GM18508 (cell line): ENCODE measurements at regions not wholly inside any gene's neighbourhood (a gene's known extent, or its start where the extent isn't known, plus 50 kb on each side); places are given as distances from the start of the nearest gene placed in this dataset.

Source experiments
- ATAC-seq: cut with Tn5 transposase; IDR thresholded peaks from one replicate; pipeline ENCODE4 v1.9.1; 2021; ENCODE audit warnings: moderate number of reproducible peaks; ENCODE audit not compliant: insufficient read depth, unreplicated experiment

GRCh38 chr13:106145070-106145469, 390.4 kb downstream of the EFNB2 start:
- no peak for ATAC-seq

- no peak for ATAC-seq
Observed at GRCh38 chr13:106143930-106144709, 391.3 kb downstream of the EFNB2 start.

- no peak for ATAC-seq
Observed at GRCh38 chr13:106143392-106143791, 392.1 kb downstream of the EFNB2 start.

DNA sequence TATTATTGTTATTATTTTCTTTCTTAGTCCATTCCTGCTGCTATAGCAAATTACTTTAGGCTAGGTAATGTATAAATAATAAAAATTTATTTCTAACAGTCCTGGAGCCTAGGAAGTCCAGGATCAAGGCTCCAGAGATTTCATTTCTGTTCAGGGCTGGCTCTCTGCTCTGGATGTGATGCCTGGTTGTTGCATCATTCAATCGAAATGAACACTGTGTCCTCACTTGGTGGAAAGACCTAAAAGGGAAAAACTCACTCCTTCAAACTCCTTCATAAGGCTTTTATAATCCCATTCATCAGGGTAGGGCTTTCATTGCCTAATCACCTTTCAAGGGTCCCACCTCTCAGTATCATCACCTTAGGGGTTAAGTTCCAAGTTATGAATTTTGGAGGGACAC, 395.0 kb downstream of the EFNB2 start:
- no peak for ATAC-seq

GRCh38 chr13:106139942-106140341, 395.5 kb downstream of the EFNB2 start:
- no peak for ATAC-seq

DNA sequence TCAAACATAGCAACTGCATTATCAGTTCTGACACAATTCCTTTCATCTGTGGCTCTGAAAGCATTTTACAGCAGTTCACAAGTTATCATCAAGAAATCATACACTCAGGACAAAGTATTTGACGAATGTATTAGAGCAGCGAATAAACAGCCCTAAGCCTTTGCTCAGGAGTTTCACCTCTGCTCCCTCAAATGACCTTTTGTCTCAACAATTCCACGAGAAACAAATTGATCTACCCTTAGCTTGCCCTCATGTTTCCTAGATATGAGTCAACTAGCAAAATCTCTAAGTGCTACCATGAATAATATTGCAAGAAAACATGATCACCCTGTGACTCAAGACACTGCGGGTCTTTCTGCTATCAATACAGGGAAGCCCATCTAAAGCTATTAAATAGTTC, 396.1 kb downstream of the EFNB2 start:
- ATAC-seq: no peak

DNA sequence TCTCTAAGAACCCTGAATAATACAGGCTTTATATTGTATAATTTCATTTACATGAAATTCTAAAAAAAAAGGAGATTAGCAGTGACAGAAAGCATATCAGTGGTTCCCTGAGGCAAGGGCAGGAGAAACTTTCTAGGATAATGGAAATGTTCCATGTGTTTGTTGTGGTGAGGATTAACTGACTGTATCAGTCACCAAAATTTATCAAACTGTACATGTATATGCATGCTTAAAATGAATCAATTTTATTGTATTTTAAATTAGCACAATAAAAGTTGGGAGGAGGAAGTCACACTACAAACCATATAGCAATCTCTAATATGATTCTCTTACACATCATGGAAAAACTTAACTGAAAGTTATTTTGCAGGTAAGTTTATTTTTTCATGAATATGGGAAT, 396.8 kb downstream of the EFNB2 start:
- no peak for ATAC-seq

- no peak for ATAC-seq
Observed at GRCh38 chr13:106133025-106133424, 402.4 kb downstream of the EFNB2 start.

- no peak for ATAC-seq
Observed at GRCh38 chr13:106132216-106132615, 403.2 kb downstream of the EFNB2 start.

DNA sequence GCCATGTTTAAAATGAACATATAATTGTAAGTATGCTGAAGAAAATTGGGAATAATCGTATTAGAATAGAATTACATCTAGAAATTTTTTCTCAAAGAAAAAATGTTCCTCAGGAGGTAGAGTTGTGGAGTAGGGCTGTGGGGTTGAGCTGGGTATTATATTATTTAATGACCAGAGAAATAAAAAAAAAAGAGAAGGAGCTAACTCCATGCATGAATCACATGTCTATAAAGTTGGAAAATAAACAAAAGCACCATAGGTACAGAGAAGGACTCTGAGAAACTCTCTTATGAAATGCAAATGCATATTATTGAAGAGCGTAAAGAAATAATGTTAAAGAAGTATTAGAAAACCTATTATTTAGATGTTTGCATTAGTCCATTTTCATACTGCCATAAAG, 405.5 kb downstream of the EFNB2 start:
- no peak for ATAC-seq

DNA sequence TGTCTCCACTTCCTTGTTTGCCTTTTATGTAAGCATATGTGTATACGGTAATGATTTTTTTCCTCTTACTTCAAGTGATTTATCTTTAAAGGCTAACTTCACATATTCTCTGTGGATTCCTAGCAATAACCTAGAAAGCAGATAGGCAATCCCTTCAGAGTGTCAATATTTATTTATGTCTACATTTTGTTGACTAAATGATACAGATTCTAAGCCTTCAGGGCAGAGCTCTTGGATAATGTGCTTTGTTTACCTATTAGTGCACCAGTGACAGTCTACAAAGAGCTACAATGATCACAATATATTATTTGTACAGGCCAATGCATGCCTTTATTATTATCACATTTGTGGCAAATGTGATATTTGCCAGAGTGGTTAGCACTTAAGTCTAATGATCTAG, 406.2 kb downstream of the EFNB2 start:
- ATAC-seq: no peak

DNA sequence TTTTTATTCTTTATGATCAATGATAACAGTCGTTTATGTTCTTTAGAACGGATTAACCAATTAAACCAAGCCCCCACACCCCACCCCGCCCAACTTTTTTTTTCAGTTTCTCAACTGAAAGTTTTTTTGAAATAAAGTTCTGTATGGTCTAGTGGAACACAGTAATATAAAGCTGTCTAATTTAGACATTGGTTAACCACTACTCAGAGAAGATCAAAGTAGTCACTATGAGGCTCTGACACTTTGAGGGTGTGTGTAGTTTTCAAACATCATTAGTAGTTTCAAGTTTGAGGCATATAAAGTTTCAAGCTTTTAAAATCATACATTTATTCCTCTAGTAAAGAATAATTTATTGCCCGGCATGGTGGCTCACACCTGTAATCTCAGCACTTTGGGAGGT, 413.2 kb downstream of the EFNB2 start:
- ATAC-seq: no peak

GRCh38 chr13:106121173-106121754, 414.2 kb downstream of the EFNB2 start:
- no peak for ATAC-seq

GRCh38 chr13:106118996-106119395, 416.5 kb downstream of the EFNB2 start:
- no peak for ATAC-seq

DNA sequence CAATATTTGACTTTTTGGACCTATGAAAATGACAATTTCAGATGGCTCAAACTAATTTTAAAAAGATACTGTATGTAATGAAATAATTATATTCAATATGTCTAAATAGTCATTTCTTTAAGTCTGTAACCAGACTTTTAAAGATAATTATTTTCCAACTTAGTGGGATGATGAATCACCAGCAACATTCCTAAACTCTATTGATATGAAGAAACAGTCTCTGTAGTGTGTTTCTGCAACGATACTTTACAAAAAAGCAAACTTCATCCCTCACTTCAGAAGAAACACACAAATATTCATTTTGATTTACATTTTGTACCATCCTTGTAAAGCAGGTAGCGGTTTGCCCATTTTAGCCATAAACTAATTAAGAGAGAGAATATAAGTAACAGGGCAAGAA, 417.4 kb downstream of the EFNB2 start:
- no peak for ATAC-seq

- ATAC-seq: no peak
Observed at GRCh38 chr13:106117640-106118039, 417.8 kb downstream of the EFNB2 start.

- ATAC-seq: no peak
Observed at GRCh38 chr13:106117035-106117434, 418.4 kb downstream of the EFNB2 start.

- ATAC-seq: no peak
Observed at GRCh38 chr13:106115081-106115480, 420.4 kb downstream of the EFNB2 start.

GRCh38 chr13:106113796-106114195, 421.7 kb downstream of the EFNB2 start:
- ATAC-seq: no peak

DNA sequence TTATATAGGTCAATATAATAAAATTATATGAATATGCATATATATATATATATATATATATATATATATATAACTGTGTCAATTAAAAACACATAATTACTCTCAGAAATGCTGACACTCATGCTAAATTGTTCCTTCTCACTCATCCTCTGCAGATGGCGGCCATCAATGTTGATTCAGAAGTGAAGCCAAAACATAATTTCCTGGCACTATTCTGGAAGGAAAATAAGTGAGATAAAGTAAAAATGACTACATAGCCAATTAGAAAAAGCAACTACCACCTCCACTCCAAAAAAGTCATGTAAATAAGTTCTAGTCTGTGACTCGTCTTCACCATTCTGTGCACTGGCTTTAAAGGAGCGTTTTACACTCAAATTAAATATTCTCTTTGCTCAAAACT, 423.3 kb downstream of the EFNB2 start:
- no peak for ATAC-seq

- ATAC-seq: no peak
Observed at GRCh38 chr13:106110241-106110855, 425.1 kb downstream of the EFNB2 start.

DNA sequence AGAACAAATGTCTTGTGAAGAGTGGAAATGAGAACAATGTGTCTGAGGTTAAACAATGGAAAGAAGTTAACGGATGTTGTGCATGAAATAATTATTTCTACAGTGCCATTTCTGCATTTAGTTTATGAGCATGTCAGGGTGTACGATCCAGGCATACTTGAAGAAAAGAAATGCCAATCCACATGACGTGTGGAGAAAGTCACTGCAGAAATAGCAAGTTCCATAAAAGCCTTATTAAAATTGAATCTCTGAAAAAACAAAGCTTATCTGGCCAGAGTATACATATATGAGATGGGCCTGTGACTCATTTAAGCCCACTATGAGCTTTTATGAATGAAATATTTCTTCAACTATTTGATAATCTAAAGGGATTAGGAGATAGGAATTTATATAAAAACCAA, 426.1 kb downstream of the EFNB2 start:
- no peak for ATAC-seq
